Left lung (tissue), 4 donors: ENCODE measurements at regions not wholly inside any gene's neighbourhood (a gene's known extent, or its start where the extent isn't known, plus 50 kb on each side); places are given as distances from the start of the nearest gene placed in this dataset.
"Not testable (repeated sequence)": the region's sequence is repeated elsewhere in the genome, so short reads cannot be mapped to it uniquely, and the experiment has no call there.

ENCODE experiments used
- ATAC-seq: fragments of 200-7000 bp; cut with Tn5 transposase; one replicate; pipeline ENCODE4 v1.9.1; 2020; ENCODE audit warnings: moderate library complexity
- DNase-seq, 4 donors: peaks; one replicate each; pipeline ENCODE4 v3.0.0-alpha.2; 2013 to 2020
- H3K27ac ChIP-seq, 2 donors: fragments of 200-600 bp; sonication (generic) in 1 of 2; one replicate each; pipeline versions ENCODE4 v1.5.0 to v1.8.0; 2020 to 2021
- H3K27me3 ChIP-seq, 2 donors: fragments of 200-600 bp; sonication (generic) in 1 of 2; one replicate each; pipeline versions ENCODE4 v1.5.0 to v1.8.0; 2020 to 2021
- H3K36me3 ChIP-seq, 2 donors: fragments of 200-600 bp; sonication (generic) in 1 of 2; one replicate each; pipeline versions ENCODE4 v1.5.0 to v1.8.0; 2020 to 2021
- H3K4me1 ChIP-seq, 2 donors: fragments of 200-600 bp; one replicate each; pipeline ENCODE4 v1.8.0; 2021
- H3K4me3 ChIP-seq, 2 donors: fragments of 200-600 bp; sonication (generic) in 1 of 2; one replicate each; pipeline versions ENCODE4 v1.5.0 to v1.8.0; 2020 to 2021; ENCODE audit warnings: mild to moderate bottlenecking in 1 of 2
- H3K9me3 ChIP-seq, 2 donors: fragments of 200-600 bp; sonication (generic) in 1 of 2; one replicate each; pipeline versions ENCODE4 v1.5.0 to v1.8.0; 2020 to 2021
- intact Hi-C, 2 donors: fragments of 100-400 bp; cut with DNase I; formaldehyde crosslinking; loops; one replicate each; pipeline versions ENCODE4 v1.11.2 to v1.14.2; 2022
- TF ChIP-seq, protein P1 (sequence below), 2 donors: fragments of 200-600 bp; sonication (generic) in 1 of 2; IDR thresholded peaks; one replicate each; pipeline versions ENCODE4 v1.5.0 to v1.8.0; 2021; ENCODE audit warnings: antibody characterized with exemption in 2 of 2
- donor health status: DM: no; HTN: yes; CAD: no.
- donor health status: DM: no; HTN: no; CAD: no.

GRCh38 chr7:16089191-16089590 is 332.1 kb downstream of the CRPPA start:
- DNase-seq: no peak
- Histone ChIP-seq H3K27me3 (no peaks in the 10 kb centered on the region), H3K4me3 (no peak overlapping the region), H3K27ac (no peak overlapping the region), H3K36me3 (no peaks in the 10 kb centered on the region), H3K9me3 (no peaks in the 10 kb centered on the region), H3K4me1 (no peaks in the 10 kb centered on the region)
- ATAC-seq: no peak
- intact Hi-C loops: no loop called here
- TF ChIP-seq, protein P1, sequence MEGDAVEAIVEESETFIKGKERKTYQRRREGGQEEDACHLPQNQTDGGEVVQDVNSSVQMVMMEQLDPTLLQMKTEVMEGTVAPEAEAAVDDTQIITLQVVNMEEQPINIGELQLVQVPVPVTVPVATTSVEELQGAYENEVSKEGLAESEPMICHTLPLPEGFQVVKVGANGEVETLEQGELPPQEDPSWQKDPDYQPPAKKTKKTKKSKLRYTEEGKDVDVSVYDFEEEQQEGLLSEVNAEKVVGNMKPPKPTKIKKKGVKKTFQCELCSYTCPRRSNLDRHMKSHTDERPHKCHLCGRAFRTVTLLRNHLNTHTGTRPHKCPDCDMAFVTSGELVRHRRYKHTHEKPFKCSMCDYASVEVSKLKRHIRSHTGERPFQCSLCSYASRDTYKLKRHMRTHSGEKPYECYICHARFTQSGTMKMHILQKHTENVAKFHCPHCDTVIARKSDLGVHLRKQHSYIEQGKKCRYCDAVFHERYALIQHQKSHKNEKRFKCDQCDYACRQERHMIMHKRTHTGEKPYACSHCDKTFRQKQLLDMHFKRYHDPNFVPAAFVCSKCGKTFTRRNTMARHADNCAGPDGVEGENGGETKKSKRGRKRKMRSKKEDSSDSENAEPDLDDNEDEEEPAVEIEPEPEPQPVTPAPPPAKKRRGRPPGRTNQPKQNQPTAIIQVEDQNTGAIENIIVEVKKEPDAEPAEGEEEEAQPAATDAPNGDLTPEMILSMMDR (IDR thresholded peaks at IDR 0.05): no peak

DNA sequence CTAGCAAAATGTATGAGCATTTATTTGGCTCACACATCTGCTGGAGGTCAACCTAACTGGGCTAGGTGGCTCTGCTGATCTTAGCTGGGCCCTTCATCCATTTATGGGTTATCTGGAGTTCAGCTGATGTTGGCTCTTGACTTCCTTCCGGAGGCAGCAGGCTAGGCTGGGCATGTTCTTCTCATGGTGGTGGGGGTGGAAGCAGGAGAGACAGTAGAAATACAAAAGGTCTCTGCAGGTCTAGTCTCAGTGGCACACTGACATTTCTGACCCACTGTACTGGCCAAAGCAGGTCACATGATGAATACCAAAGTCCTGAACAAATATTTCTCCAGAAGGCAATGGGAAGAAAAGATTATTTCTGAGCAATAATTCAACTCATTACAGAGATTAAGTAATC is 334.6 kb downstream of the CRPPA start:
- ATAC-seq: no peak
- no peak overlapping the region for H3K4me3 ChIP-seq
- no peaks in the 10 kb centered on the region for H3K27me3 ChIP-seq
- intact Hi-C loops: no loop called here
- no peak for DNase-seq
- no peaks in the 10 kb centered on the region for H3K9me3 ChIP-seq
- H3K36me3 ChIP-seq: no peaks in the 10 kb centered on the region
- TF ChIP-seq, protein P1 (IDR thresholded peaks at IDR 0.05): no peak
- H3K27ac ChIP-seq: no peak overlapping the region
- H3K4me1 ChIP-seq: no peaks in the 10 kb centered on the region

GRCh38 chr7:16085780-16086179 is 335.6 kb downstream of the CRPPA start:
- H3K4me3 ChIP-seq, DNase-seq, H3K27me3 ChIP-seq, H3K4me1 ChIP-seq, H3K27ac ChIP-seq, ATAC-seq, H3K36me3 ChIP-seq, intact Hi-C loops, H3K9me3 ChIP-seq: not testable (repeated sequence)

- no peaks in the 10 kb centered on the region for H3K27me3 ChIP-seq
- TF ChIP-seq, protein P1 (IDR thresholded peaks at IDR 0.05): no peak
- no peak overlapping the region for H3K27ac ChIP-seq
- ATAC-seq (no peak), DNase-seq (no peak)
- no peaks in the 10 kb centered on the region for H3K36me3 ChIP-seq
- no peak overlapping the region for H3K4me3 ChIP-seq
- intact Hi-C loops: no loop called here
- no peaks in the 10 kb centered on the region for H3K9me3 ChIP-seq
- no peaks in the 10 kb centered on the region for H3K4me1 ChIP-seq
Measured at GRCh38 chr7:16084875-16085274, 336.5 kb downstream of the CRPPA start.

DNA sequence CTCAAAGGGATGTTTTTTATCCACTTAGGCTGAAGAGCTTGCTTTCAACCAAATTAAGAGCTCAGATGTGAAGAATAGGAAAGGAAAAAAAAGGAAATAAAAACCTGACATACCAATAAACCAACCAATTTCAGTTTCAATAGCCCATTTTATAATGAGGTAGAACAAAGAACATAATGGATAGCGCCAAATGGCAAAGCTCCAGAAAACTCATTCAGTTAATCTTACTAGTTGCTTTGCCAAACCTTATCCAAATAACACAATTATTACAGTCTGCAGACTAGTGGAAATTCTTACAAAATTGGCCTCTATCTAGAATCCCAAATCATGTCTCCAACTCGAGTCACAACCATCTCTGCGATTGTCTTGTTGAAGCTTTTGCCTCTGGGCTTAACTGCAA is 337.0 kb downstream of the CRPPA start:
- intact Hi-C loops: no loop called here
- H3K9me3 ChIP-seq: no peaks in the 10 kb centered on the region
- ATAC-seq (no peak), DNase-seq (no peak)
- TF ChIP-seq, protein P1 (IDR thresholded peaks at IDR 0.05): no peak
- no peaks in the 10 kb centered on the region for H3K27me3 ChIP-seq
- H3K27ac ChIP-seq: no peak overlapping the region
- H3K4me1 ChIP-seq: no peaks in the 10 kb centered on the region
- no peaks in the 10 kb centered on the region for H3K36me3 ChIP-seq
- H3K4me3 ChIP-seq: no peak overlapping the region

- no peak overlapping the region for H3K4me3 ChIP-seq
- no peaks in the 10 kb centered on the region for H3K4me1 ChIP-seq
- intact Hi-C loops: no loop called here
- H3K9me3 ChIP-seq: no peaks in the 10 kb centered on the region
- H3K27ac ChIP-seq: no peak overlapping the region
- DNase-seq: no peak
- TF ChIP-seq, protein P1 (IDR thresholded peaks at IDR 0.05): no peak
- no peaks in the 10 kb centered on the region for H3K27me3 ChIP-seq
- no peaks in the 10 kb centered on the region for H3K36me3 ChIP-seq
- no peak for ATAC-seq
Measured at GRCh38 chr7:16083931-16084330, 337.4 kb downstream of the CRPPA start.
